ENCODE measurements at regions not wholly inside any gene's neighbourhood (a gene's known extent, or its start where the extent isn't known, plus 50 kb on each side); places are given as distances from the start of the nearest gene placed in this dataset.
A peak's percentile ranks its signal among the peaks of the same experiment; 100 is the strongest.

DNA sequence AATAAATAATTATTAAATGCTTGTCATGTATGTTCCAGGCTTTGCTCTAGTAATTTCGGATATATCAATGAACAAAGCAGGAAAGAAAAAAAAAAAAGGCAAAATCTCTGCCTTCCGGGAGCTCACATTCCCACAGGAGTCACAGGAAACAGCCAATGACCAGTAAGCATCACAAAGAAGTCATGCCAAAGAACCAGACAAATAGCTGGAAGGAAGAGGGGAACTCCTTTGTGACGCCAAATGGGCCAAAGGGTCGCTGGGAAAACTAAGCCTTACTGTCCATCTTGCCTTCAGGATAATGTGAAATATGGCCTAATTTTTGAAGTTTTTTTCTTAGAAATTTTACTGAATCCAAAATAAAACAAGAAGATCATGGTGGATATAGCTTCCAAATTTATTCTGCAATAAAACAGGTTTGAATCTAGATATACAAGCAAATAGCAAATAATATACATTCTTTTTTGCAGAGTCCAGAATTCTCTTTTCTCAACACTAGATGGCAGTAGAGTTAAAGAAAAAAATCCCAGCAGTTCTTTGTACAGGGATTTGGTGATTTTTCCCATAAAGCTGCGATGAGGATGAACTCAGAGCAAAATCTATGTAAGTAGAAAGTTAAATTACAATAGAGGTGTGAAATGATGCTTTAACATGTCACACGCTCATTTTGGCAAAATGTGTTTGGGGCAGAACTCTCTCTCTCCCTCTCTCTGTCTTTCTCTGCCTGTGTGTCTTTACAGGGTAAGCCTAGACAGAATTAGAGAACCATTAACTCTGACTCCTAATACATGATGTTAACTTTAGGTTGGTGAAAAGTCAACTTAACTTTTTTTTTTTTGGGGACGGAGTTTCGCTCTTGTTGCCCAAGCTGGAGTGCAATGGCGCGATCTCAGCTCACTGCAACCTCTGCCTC is 60.0 kb upstream of the TUT7 start:
- CTCF ChIA-PET: interaction anchor here (0.7 to 1.5 kb wide), 3 partner anchors 536 to 911 kb away, joined by 4 read pairs; no protein-coding TSS in a partner anchor
- TF ChIP-seq, protein P1, sequence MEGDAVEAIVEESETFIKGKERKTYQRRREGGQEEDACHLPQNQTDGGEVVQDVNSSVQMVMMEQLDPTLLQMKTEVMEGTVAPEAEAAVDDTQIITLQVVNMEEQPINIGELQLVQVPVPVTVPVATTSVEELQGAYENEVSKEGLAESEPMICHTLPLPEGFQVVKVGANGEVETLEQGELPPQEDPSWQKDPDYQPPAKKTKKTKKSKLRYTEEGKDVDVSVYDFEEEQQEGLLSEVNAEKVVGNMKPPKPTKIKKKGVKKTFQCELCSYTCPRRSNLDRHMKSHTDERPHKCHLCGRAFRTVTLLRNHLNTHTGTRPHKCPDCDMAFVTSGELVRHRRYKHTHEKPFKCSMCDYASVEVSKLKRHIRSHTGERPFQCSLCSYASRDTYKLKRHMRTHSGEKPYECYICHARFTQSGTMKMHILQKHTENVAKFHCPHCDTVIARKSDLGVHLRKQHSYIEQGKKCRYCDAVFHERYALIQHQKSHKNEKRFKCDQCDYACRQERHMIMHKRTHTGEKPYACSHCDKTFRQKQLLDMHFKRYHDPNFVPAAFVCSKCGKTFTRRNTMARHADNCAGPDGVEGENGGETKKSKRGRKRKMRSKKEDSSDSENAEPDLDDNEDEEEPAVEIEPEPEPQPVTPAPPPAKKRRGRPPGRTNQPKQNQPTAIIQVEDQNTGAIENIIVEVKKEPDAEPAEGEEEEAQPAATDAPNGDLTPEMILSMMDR (IDR thresholded peaks at IDR 0.05; ENCODE audit: unreplicated experiment): peak; percentile 36
- DNase-seq: no peak
- Mint-ChIP-seq H3K4me1 (ENCODE audit: low read depth, unreplicated experiment) (no peaks in the 10 kb centered on the region), H3K9me3 (ENCODE audit: low read depth, unreplicated experiment) (no peaks in the 10 kb centered on the region), H3K27me3 (ENCODE audit: unreplicated experiment) (peaks cover 13% of the 10 kb centered on the region), H3K4me3 (ENCODE audit: low read depth, unreplicated experiment) (no peak overlapping the region), H3K27ac (ENCODE audit: unreplicated experiment) (no peak overlapping the region), H3K36me3 (ENCODE audit: insufficient read depth, unreplicated experiment) (no peaks in the 10 kb centered on the region)
- BruUV-seq (replicated peaks): no TSS peak
- intact Hi-C loops (cut with micrococcal nuclease; ENCODE audit: unreplicated experiment): loop anchor here (2.0 kb wide), 1 partner anchor 911 kb away; no protein-coding TSS in a partner anchor

- Mint-ChIP-seq H3K36me3 (ENCODE audit: insufficient read depth, unreplicated experiment) (no peaks in the 10 kb centered on the region), H3K9me3 (ENCODE audit: low read depth, unreplicated experiment) (no peaks in the 10 kb centered on the region), H3K4me3 (ENCODE audit: low read depth, unreplicated experiment) (no peak overlapping the region), H3K27me3 (ENCODE audit: unreplicated experiment) (no peaks in the 10 kb centered on the region), H3K4me1 (ENCODE audit: low read depth, unreplicated experiment) (peaks cover 18% of the 10 kb centered on the region), H3K27ac (ENCODE audit: unreplicated experiment) (no peak overlapping the region)
- DNase-seq: no peak
- CTCF ChIA-PET: interaction anchor here (0.7 kb wide), 1 partner anchor 25 kb away, joined by 3 read pairs; no protein-coding TSS in a partner anchor
- intact Hi-C loops (cut with micrococcal nuclease; ENCODE audit: unreplicated experiment): no loop called here
- TF ChIP-seq, protein P1 (IDR thresholded peaks at IDR 0.05; ENCODE audit: unreplicated experiment): no peak
- BruUV-seq (replicated peaks): no TSS peak
Measured at GRCh38 chr9:86410281-86410680, 56.1 kb upstream of the TUT7 start.

GRCh38 chr9:86408121-86408520 is 53.9 kb upstream of the TUT7 start:
- Mint-ChIP-seq H3K9me3 (ENCODE audit: low read depth, unreplicated experiment) (no peaks in the 10 kb centered on the region), H3K4me1 (ENCODE audit: low read depth, unreplicated experiment) (peaks cover 18% of the 10 kb centered on the region), H3K36me3 (ENCODE audit: insufficient read depth, unreplicated experiment) (no peaks in the 10 kb centered on the region), H3K4me3 (ENCODE audit: low read depth, unreplicated experiment) (no peak overlapping the region), H3K27ac (ENCODE audit: unreplicated experiment) (no peak overlapping the region), H3K27me3 (ENCODE audit: unreplicated experiment) (peaks cover 12% of the 10 kb centered on the region)
- intact Hi-C loops (cut with micrococcal nuclease; ENCODE audit: unreplicated experiment): no loop called here
- DNase-seq: no peak
- no TSS peak for BruUV-seq (replicated peaks)
- TF ChIP-seq, protein P1 (IDR thresholded peaks at IDR 0.05; ENCODE audit: unreplicated experiment): no peak
- CTCF ChIA-PET: no interaction called here

GRCh38 chr9:86407022-86407421 is 52.8 kb upstream of the TUT7 start:
- CTCF ChIA-PET: no interaction called here
- no peaks in the 10 kb centered on the region for H3K36me3 Mint-ChIP-seq (ENCODE audit: insufficient read depth, unreplicated experiment)
- H3K27ac Mint-ChIP-seq (ENCODE audit: unreplicated experiment): no peak overlapping the region
- no peak overlapping the region for H3K4me3 Mint-ChIP-seq (ENCODE audit: low read depth, unreplicated experiment)
- H3K27me3 Mint-ChIP-seq (ENCODE audit: unreplicated experiment): peaks cover 13% of the 10 kb centered on the region
- peak; percentile 44 for DNase-seq
- H3K4me1 Mint-ChIP-seq (ENCODE audit: low read depth, unreplicated experiment): peaks cover 18% of the 10 kb centered on the region
- no TSS peak for BruUV-seq (replicated peaks)
- intact Hi-C loops (cut with micrococcal nuclease; ENCODE audit: unreplicated experiment): no loop called here
- TF ChIP-seq, protein P1 (IDR thresholded peaks at IDR 0.05; ENCODE audit: unreplicated experiment): no peak
- no peaks in the 10 kb centered on the region for H3K9me3 Mint-ChIP-seq (ENCODE audit: low read depth, unreplicated experiment)
